Skeletal muscle tissue (tissue), 3 donors: ENCODE measurements at regions not wholly inside any gene's neighbourhood (a gene's known extent, or its start where the extent isn't known, plus 50 kb on each side); places are given as distances from the start of the nearest gene placed in this dataset.

Experiments used
- H3K27ac ChIP-seq: one replicate; pipeline ENCODE4 v1.7.0; 2013; ENCODE audit warnings: mild to moderate bottlenecking, low read depth, low read length, inconsistent platforms
- H3K27me3 ChIP-seq, 3 donors: one replicate each; pipeline ENCODE4 v1.7.0; 2013; ENCODE audit warnings: low read length in 3 of 3; ENCODE audit not compliant: control insufficient read depth in 3 of 3, insufficient read depth in 3 of 3
- H3K36me3 ChIP-seq, 3 donors: one replicate each; pipeline ENCODE4 v1.7.0; 2013; ENCODE audit warnings: low read length in 3 of 3; ENCODE audit not compliant: control insufficient read depth in 3 of 3, insufficient read depth in 3 of 3
- H3K4me1 ChIP-seq, 3 donors: one replicate each; pipeline ENCODE4 v1.7.0; 2013; ENCODE audit warnings: low read length in 3 of 3, mild to moderate bottlenecking in 3 of 3; ENCODE audit not compliant: control insufficient read depth in 3 of 3, insufficient read depth in 3 of 3
- H3K4me3 ChIP-seq, 3 donors: one replicate each; pipeline ENCODE4 v1.7.0; 2013; ENCODE audit warnings: low read length in 3 of 3
- H3K9ac ChIP-seq, 3 donors: one replicate each; pipeline ENCODE4 v1.7.0; 2013; ENCODE audit warnings: low read length in 3 of 3, mild to moderate bottlenecking in 3 of 3, moderate library complexity in 2 of 3, low read depth in 1 of 3
- H3K9me3 ChIP-seq, 3 donors: one replicate each; pipeline ENCODE4 v1.7.0; 2013; ENCODE audit warnings: low read length in 3 of 3; ENCODE audit not compliant: control insufficient read depth in 3 of 3
- donor health status: Osteomylitis.

DNA sequence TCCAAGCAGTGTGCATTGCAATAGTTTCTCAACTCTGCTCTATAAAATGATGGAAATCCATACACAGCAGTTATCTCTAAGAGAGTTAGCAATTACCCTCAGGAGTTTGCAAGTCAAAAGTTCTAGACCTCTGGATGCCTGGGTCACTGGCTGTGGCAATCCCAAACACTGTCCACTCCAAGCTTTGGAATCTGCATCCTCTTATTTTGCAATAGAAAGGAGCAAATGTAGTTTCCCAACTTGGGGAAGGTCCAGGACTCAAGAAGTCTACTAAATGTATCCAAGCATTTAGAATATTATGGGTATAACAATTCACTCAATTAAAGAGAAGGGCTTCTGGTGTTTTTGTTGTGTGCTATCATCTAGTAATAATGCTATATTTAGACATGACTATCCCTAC lies 131.3 kb upstream of the NRP1 start:
- Histone ChIP-seq H3K27me3 (no peaks in the 10 kb centered on the region), H3K4me1 (peaks cover 5 to 10% (median 6%) of the 10 kb centered on the region in 3 donors), H3K9me3 (no peaks in the 10 kb centered on the region), H3K4me3 (no peak overlapping the region), H3K9ac (no peak overlapping the region), H3K36me3 (no peaks in the 10 kb centered on the region), H3K27ac (no peak overlapping the region)

DNA sequence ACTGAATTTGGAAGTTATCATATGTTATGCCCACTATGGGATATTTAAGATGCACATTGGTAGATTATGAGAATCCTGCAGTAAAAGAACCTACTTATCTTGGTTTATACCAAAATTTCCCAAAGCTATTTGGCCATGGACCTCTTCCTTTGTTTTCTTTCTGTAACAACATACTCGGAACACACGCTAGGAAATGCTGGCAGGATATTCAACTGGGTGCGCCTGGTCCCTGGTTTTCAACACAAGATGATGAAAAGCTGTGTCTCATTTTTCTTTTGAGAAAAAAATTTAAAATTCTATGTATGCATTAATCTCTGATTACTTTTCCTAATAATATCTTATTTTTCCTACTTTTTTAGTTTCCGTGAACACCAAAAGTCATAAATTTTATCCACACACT lies 128.5 kb upstream of the NRP1 start:
- Histone ChIP-seq H3K9me3 (no peaks in the 10 kb centered on the region), H3K4me1 (peaks cover 8 to 16% (median 13%) of the 10 kb centered on the region in 3 donors)

DNA sequence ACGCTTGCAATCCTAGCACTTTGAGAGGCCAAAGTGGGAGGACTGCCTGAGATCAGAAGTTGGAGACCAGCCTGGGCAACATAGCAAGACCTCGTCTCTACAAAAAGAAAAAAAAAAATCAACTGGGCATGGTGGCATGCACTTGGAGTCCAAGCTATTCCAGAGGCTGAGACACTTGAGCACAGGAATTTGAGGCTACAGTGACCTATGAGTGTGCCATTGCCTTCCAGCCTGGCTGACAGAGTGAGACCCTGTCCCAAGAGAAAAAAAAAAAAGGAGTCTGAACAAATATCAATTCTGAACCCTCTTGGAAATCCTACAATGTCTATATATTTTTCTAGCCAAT lies 126.8 kb upstream of the NRP1 start:
- Histone ChIP-seq H3K27me3 (no peaks in the 10 kb centered on the region), H3K27ac (peak overlapping the region; percentile 87)

More for the DNA sequence above, 128.5 kb upstream of the NRP1 start:
- Histone ChIP-seq H3K27ac (no peak overlapping the region), H3K27me3 (no peaks in the 10 kb centered on the region), H3K4me3 (no peak overlapping the region), H3K36me3 (no peaks in the 10 kb centered on the region), H3K9ac (no peak overlapping the region)

DNA sequence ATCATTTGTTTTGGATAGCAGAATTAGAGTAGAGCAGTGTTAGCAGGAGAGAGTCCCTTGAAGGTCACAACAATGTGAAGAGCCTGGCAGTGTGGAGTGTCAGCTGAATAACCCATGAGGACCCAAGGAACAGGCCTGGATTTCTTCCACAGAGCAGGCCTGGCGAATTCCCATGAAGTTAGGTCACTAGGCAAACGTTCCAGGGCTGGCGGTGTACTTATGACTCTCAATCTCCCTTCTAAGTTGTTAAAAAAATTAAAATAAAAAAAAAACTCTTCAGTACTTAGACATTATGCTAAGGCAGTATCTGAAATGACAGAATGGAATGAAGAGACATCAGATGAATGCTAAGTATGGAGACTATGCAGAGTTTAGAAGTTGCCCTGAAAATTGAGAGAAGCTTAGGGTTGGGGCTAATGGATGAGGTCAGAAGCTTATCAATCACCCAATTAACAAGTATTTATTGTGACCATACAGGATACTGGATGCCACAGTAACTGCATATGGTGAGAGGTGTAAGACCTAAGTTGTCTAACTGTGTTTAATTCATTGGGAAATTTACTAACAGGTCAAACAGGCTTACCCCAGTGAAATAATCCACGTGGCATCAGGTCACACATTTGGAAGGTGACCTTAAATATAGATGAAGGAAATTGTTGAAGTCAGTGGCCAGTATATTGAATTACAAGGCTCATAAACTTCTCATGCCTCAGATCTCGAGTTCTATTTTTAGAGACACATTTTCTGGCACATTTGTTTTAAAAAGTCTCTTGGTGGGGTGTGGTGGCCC lies 126.2 kb upstream of the NRP1 start:
- Histone ChIP-seq H3K27ac (peak overlapping the region; percentile 87), H3K4me1 (peaks cover 8 to 16% (median 13%) of the 10 kb centered on the region in 3 donors), H3K27me3 (no peaks in the 10 kb centered on the region), H3K4me3 (no peak overlapping the region), H3K9me3 (no peaks in the 10 kb centered on the region), H3K9ac (peak overlapping the region in 1 of 3 donors; percentile 17), H3K36me3 (no peaks in the 10 kb centered on the region)

More for the DNA sequence above, 126.8 kb upstream of the NRP1 start:
- H3K4me1 ChIP-seq = peaks cover 8 to 16% (median 13%) of the 10 kb centered on the region in 3 donors
- no peaks in the 10 kb centered on the region for H3K36me3 ChIP-seq
- no peaks in the 10 kb centered on the region for H3K9me3 ChIP-seq
- H3K4me3 ChIP-seq = no peak overlapping the region
- H3K9ac ChIP-seq = no peak overlapping the region

DNA sequence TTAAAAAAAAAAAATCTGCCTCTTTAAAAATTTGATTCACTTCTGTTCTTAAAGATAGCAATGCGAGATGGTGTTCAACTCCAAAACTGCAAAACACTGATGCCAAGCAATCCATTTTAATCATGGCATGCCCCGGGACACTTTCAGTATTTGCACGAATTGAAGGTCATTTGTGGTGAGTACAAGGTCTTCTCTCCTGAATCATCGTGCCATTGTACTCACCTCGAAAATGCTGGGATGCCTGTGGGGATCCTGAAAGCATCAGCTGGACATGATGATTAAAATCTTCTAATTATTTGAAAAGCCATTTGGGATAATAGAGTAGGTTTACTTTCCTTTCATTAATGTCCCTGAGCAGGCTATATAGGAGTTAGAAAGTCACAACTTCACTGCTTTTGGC lies 125.1 kb upstream of the NRP1 start:
- Histone ChIP-seq H3K9ac (no peak overlapping the region), H3K27ac (peak overlapping the region; percentile 87), H3K27me3 (no peaks in the 10 kb centered on the region), H3K4me1 (peaks cover 8 to 16% (median 13%) of the 10 kb centered on the region in 3 donors), H3K36me3 (no peaks in the 10 kb centered on the region), H3K4me3 (no peak overlapping the region), H3K9me3 (no peaks in the 10 kb centered on the region)

DNA sequence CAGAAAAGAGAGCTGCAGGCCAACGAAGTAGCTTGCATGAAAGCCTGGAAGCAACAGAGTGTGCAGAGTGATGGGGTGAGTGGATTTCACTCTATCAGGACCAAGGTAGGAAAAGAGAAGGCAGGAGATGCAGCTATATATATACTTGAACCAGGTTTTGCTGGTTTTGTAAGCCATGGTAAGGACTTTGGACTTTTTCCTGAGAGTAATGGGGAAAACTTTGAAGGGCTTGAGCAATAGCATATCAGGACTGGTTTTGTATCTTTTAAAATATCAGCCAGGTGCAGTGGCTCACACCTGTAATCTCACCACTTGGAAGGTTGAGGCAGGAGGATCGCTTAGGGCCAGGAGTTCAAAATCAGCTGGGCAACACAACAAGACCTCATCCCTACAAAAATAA lies 120.6 kb upstream of the NRP1 start:
- no peak overlapping the region for H3K9ac ChIP-seq
- H3K4me1 ChIP-seq = peaks cover 0 to 5% (median under 1%) of the 10 kb centered on the region in 3 donors
- no peaks in the 10 kb centered on the region for H3K27me3 ChIP-seq
- no peak overlapping the region for H3K4me3 ChIP-seq
- H3K9me3 ChIP-seq = peaks cover 0 to 3% (median 0%) of the 10 kb centered on the region in 3 donors
- H3K36me3 ChIP-seq = no peaks in the 10 kb centered on the region
- no peak overlapping the region for H3K27ac ChIP-seq

DNA sequence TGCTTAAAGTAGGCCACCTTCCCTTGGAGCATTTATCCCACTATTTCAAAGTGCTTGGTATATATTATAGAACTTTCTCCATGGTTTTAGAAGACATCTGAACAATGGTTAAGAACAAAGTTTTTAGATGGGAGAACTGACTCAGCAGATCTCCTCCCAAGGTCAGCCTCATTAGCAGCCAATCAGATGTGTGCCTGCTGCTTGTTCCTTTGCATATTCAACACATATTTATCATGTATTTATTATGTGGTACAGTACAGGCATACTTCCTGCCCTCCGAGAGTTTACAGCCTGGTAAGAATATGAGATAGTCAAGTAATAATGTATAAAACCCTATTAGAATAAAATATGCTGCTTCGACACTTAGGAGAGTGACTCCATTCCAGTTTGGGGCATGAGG lies 120.1 kb upstream of the NRP1 start:
- H3K4me1 ChIP-seq = no peaks in the 10 kb centered on the region
- no peak overlapping the region for H3K27ac ChIP-seq
- no peak overlapping the region for H3K4me3 ChIP-seq
- no peaks in the 10 kb centered on the region for H3K27me3 ChIP-seq
- H3K9me3 ChIP-seq = peaks cover 0 to 3% (median 0%) of the 10 kb centered on the region in 3 donors
- H3K9ac ChIP-seq = no peak overlapping the region
- H3K36me3 ChIP-seq = no peaks in the 10 kb centered on the region

DNA sequence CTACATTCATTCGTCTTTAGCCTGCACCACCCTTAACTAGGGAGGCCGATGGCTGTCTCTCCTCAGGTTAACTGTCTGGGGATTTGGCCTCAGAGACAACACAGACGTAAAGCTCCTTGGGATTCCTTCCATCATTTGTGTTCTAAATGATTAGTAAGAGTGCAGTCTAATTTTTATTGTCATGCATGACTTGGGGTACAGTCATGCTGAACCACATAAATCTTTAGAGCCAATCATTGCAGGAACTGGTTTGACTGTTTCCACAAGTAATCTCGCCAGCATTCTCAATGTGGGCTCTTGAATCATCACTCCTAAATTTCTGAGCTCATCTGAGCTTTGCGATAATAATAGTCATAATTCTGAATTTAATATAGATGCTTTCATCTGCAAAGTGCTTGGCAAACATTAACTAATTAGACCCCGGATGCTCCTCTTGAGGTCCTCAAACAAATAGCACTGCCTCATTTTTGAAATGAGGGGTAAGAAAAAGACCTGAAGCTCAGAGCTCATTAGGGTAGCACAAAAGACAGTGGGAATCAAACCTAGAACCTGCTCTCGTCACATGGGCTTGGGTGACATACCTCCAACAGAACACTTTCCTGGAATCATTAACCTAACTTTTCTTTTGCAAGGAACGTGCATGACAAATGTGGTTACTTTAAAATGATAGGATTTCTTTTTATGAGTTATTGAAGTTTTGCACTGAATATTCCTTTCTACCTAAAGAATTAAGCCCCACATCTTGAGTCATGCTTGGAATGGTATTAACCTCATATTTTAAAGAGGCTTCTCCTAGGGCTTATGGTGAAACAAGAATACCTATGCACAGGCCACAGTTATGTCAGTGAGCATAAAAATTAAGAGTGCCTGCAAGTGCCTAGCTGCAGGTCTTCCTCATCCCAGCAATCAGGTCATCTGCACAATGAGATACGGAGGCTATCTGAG lies 118.9 kb upstream of the NRP1 start:
- Histone ChIP-seq H3K4me1 (no peaks in the 10 kb centered on the region), H3K36me3 (no peaks in the 10 kb centered on the region), H3K27me3 (no peaks in the 10 kb centered on the region), H3K4me3 (no peak overlapping the region), H3K9me3 (peaks cover 0 to 3% (median 0%) of the 10 kb centered on the region in 3 donors), H3K27ac (no peak overlapping the region), H3K9ac (no peak overlapping the region)

DNA sequence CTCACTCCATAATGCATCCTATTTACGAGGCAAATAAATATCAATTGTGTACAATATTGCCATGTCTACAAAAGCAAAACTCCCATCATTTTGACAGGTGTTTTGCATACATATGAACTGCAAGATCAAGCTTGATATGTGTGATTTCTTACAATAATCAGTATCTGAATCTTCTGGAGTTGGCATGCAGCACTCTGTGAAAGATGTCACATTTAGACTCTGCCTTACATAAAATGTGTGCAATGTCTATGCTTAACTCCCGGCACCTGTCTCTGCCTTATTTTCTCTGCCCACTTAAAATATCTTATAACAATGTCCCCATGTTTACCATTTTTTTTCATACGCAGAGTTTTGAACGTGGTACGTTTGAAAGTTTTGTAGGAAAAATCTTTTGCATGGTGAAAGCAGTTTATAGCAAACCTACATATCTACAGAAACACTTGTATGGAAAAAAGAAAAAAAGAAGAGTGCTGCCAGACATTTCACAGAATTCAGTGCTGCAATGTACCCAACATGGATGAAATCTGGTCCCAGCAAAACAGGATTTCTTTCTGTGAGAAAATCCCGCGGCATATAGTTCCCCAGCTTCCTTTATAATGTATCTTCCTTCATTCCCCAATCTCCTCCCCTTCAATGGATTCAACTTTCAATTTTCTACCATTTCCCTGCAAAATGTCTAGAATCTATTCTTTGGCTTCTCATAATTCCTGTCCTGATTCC lies 114.1 kb upstream of the NRP1 start:
- H3K9ac ChIP-seq = no peak overlapping the region
- peaks cover 0 to 3% (median 0%) of the 10 kb centered on the region in 3 donors for H3K9me3 ChIP-seq
- H3K36me3 ChIP-seq = no peaks in the 10 kb centered on the region
- no peak overlapping the region for H3K27ac ChIP-seq
- no peaks in the 10 kb centered on the region for H3K27me3 ChIP-seq
- no peak overlapping the region for H3K4me3 ChIP-seq
- no peaks in the 10 kb centered on the region for H3K4me1 ChIP-seq
